ENCODE measurements at regions not wholly inside any gene's neighbourhood (a gene's known extent, or its start where the extent isn't known, plus 50 kb on each side); places are given as distances from the start of the nearest gene placed in this dataset.

- TF ChIP-seq CTCF (IDR thresholded peaks at IDR 0.05; ENCODE audit: low read length) = no peak
- no peak for TF ChIP-seq EZH2 (IDR thresholded peaks at IDR 0.05; ENCODE audit: borderline replicate concordance, low read length)
Observed at GRCh38 chr3:10635446-10636076, 130.2 kb upstream of the ATP2B2 start.

All from OCI-LY1 (cell line).